Hematopoietic multipotent progenitor cell treated with erythropoietin and hydrocortisone succinate and interleukin-3 and kit ligand, for 6 days (in vitro differentiated cells): ENCODE measurements at regions not wholly inside any gene's neighbourhood (a gene's known extent, or its start where the extent isn't known, plus 50 kb on each side); places are given as distances from the start of the nearest gene placed in this dataset.
"Not testable (repeated sequence)": the region's sequence is repeated elsewhere in the genome, so short reads cannot be mapped to it uniquely, and the experiment has no call there.

Experiments
- DNase-seq: peaks from one replicate; pipeline ENCODE4 v3.0.0-alpha.2; 2015

DNA sequence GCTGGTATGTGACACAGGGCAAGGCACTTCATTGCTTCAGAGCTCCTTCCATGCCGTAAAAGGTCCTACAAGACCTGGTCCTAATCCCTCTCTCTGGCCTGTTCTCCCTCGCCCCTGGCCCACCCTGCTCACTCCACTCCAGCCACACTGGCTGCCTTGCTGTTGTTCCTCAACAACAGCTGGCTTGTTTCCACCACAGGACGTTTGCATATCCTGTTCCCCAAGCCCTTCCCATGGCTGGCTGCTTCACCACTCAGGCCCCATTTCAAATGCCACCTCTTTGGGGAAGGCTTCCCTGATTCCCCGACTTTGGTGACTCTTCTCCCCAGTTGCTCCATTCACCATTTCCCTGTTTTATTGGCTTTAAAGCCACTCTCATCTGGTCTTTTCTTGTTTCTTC is 129.1 kb upstream of the ALDH3B2 start:
- not testable (repeated sequence) for DNase-seq

DNA sequence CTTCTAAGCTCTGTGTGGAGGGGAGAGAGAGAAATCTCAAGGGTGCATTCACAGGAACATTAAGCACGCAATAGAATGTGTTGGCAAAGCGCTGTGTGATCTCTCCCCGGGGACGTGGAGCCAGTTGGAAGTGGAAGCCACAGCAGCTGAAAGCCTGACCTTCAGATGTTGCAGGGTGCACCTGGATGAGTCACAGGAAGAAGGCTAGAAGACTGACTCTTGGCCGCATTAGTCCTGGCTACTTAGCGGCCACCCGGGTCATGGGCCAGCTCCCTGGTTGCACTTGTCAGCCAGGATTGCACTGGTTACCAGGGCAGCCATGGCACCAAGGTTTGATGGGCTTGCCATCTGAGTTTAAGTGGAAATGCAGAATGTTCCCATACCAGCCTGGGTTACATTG is 128.6 kb upstream of the ALDH3B2 start:
- DNase-seq = not testable (repeated sequence)

DNA sequence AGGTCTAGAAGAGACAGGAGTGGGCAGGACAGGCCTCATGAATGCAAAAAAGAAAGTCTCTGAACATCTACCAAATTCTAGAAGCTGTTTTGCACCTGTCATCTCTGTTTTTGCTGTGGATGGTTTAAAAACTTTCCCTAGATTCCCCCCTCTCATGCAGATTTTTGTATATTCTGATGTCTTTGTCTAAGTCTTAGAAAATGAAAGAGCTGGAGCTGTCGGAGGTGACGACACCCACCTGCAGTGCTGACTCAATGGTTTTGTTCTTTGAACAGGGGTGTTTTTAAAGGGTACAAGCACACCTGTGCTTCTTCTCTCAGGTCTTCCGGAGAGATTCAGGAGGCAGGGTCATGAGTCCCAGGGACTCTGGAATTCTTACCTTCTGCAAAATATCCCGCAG is 128.2 kb upstream of the ALDH3B2 start:
- DNase-seq = not testable (repeated sequence)

GRCh38 chr11:67801397-67801796 is 127.0 kb upstream of the ALDH3B2 start:
- not testable (repeated sequence) for DNase-seq

- not testable (repeated sequence) for DNase-seq
Observed at GRCh38 chr11:67800591-67800990, 126.2 kb upstream of the ALDH3B2 start.

DNA sequence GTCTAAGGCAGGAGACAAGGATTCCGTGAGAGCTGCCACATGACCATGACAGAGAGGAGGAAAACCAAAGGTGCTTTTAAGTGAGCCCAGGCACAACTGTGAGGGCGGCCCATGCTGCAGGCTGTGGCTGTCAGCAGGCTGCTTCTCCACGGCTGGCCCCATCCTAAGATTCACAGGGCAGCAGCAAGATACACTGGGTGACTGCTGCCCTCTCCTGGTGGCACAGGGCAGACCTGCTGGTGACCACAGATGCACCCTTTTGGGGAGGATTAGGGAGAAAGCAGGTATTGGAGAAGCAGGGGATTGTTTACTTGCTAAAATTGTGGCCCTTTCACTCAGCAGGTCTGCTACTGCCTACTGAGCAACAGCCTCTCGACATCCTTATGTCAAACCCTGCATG is 125.4 kb upstream of the ALDH3B2 start:
- not testable (repeated sequence) for DNase-seq

DNA sequence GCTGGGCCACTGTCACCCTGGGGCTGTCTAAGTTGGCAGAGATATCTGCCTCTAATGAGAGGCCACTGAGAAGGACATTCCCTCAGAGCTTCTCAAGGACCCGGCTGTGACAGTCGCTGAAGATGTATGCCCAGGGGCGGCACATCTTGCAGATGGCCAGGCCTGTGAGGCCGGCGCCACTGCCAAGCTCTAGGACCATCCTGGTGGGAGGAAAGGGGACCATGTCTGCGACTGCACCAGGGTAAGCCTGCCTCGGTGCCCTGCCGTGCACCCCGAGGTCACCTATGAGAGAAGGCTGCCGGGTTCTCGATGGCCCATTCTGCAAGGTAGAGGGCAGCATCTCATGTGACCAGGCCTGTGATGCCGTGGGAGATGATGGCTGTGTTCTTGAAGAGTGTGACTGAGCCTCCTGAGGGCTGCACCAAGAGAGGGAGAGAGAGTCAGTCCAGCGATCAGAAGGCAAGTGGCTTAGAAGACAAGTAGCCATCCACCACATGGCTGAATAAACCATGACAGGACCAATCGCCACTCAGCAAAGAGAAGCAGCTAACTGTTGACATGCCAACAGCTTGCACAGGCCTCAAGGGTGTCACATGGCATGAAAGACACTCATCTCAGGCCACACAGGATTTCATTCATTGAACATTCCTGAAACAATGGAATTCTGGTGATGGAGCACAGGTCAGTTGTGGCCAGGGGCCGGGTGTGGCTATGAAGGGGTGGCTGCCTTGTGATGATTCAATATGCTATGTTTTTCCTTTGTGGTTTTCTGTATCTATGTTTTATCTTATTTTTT is 123.5 kb upstream of the ALDH3B2 start:
- not testable (repeated sequence) for DNase-seq

DNA sequence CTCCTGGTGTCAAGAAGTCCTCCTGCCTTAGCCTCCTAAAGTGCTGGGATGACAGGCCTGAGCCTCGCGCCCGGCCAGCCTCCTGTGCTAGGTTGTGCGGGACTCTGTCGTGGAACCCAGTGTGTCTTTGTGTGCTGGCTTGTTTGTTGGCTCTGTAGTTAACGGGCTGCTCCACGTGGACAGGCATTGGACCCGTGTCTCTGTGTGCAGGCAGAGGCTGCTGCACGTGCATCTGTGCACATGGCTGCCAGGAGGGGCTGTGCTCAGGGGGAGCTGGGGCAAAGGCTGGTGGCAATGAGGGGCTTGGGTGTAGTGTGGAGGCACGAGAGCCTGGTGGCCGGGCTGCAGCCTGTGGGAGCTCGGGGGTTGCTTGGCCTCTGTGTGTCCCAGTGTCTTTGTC is 121.3 kb upstream of the ALDH3B2 start:
- no peak for DNase-seq

- DNase-seq = not testable (repeated sequence)
Observed at GRCh38 chr11:67793750-67794149, 119.3 kb upstream of the ALDH3B2 start.

- DNase-seq = not testable (repeated sequence)
Observed at GRCh38 chr11:67792273-67792990, 118.0 kb upstream of the ALDH3B2 start.

GRCh38 chr11:67791598-67792170 is 117.3 kb upstream of the ALDH3B2 start:
- DNase-seq = not testable (repeated sequence)

DNA sequence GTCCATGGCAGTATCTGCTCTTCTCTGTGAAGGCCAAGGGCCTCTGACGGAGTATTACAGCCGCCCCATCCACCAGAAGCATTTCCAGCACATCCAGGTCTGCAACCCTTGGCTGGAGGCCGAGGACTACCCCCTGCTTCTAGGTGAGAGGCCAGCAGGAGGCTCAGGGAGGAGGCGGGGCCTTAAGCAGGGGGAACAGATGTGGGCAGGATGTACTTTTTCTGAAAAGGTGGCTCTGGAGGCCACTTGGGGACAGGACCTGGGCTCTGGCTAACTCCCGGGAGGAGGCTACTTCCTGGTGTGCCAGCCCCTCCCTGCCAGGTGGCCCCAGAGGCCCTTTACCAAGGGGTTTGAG is 113.9 kb upstream of the ALDH3B2 start:
- DNase-seq = not testable (repeated sequence)

DNA sequence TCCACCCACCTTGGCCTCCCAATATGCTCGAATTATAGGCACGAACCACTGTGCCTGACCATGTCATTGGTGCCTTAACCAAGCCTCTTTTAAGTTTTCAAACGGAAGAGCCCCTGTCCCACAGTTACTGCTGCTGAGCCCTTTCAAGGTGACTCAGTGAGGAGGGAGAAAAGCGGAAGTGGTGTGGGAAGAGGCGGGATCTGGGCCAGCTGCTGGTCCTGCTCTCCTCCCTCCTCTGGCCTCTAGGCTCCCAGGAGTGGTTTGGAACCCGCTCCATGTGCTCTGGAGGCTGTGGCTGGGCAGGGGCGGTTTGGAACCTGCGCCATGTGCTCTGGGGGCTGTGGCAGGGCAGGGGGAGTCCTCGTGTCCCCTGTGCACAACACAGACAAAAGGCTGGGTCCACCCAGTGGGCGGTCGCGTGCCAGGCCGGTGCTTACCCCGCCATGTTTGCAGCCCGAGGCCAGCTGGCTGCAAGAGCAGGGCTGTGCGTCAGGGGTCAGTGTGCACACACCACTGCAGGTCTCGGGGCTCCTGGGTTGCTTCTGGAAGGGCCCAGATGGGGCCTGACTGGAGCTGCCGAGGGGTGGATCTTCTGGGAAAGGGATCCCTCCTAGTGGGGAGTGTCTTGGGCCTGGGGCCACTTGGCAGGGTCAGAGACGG is 113.4 kb upstream of the ALDH3B2 start:
- not testable (repeated sequence) for DNase-seq

- DNase-seq = not testable (repeated sequence)
Observed at GRCh38 chr11:67781967-67782366, 107.5 kb upstream of the ALDH3B2 start.

GRCh38 chr11:67781506-67781905 is 107.1 kb upstream of the ALDH3B2 start:
- DNase-seq = not testable (repeated sequence)

DNA sequence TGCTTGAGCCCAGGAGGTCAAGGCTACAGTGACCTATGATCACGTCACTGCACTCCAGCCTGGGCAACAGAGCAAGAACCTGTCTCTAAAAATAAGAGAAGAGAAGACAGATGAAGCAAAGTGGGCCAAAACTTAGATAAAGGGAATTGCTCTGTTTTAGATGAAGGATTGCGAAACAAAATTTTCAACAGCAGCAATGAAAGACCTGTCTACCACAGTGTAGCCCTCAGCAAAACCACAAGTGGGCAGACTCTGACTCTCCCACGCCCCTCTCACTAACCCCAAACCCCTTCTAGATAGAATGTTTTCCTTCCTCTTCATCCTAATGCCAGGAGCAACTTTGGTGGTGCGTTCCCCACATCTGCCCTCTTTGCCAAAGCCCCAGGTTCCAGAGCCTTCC is 105.6 kb upstream of the ALDH3B2 start:
- peak; percentile 38 for DNase-seq

DNA sequence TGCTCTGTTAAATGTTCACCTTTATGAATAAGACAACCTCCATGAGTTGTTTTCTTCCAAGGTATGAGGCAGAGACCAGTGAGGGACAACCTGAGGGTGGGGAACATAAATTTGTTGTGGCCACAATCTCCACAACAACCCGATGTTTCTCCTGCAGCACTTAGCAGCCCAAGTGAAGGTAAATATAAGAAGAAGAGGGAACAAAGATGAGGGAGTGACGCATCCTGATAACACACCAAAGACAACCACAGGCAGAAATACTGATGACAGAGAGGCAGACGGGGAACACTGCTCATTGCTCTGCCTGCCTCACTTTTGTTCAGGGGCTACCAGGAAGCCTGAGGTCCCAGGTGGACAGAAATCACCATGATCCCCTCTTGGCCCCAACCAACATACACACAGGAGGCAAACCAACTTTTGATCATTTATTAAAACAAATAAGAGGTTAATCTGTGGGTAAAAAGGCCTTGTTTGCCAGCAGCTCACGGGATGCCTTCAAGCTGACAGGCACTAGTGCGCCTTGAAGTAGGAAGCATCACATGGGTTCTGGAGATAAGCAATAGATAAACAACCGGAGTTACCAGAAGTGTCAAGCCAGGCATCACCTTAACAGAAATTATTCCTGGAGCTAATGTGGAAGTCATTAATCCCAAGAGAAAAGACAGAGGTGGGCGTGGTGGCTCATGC is 104.9 kb upstream of the ALDH3B2 start:
- DNase-seq = not testable (repeated sequence)

DNA sequence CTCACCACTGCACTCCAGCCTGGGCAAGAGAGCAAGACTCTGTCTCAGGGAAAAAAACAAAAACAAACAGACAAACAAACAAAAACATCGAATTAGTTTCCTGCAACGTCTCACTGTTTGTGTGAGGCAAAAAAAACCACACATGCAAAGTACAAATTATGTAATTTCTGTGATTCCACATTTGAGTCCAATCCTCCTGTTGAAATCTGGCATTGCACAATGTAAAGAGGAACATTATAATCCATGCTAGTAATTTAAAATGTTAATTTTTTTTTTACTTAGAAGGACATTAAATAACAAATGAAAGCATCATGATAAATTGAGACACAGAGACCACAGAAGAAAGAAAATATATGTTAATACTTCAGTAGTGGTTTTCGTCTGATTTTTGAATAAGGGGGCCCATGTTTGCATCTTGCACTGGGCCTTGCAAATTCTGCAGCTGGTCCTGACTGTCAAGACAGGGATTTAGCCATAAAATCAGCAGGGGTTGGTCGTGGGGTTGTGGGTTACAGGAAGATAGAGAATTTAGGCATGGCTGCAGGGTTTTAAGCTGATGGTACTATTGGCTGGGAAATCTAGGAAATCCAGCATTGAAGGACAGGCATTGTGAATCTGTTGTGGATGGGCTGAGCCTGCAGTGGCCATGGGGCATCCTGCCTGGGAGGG is 102.6 kb upstream of the ALDH3B2 start:
- no peak for DNase-seq

- DNase-seq = not testable (repeated sequence)
Observed at GRCh38 chr11:67774175-67774574, 99.8 kb upstream of the ALDH3B2 start.

DNA sequence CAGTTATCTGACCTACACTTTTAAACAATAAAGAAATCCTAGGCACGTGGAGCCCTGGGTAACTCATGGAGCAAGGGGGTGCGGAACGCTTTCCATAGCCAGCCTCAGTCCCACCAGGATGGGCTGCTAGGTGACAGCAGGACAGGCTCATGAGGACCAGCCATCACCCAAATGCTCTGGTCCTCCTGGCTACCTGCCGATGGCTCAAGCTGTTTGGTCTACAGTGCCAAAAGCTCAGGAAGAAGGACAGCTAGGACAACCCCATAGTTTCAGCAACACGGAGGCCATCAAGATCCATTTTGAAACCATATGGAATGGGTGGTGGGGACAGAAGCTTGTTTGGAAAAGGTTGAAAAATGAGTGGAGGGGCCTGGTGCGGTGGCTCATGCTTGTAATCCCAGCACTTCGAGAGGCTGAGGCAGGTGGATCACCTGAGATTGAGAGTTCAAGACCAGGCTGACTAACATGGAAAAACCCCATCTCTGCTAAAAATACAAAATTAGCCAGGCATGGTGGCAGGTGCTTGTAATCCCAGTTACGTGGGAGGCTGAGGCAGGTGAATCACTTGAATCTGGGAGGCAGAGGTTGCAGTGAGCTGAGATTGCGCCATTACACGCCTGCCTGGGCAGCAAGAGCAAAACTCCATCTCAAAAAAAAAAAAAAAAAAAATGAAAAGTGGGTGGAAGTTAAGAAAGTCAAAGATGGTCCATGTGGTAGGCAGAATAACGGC is 93.7 kb upstream of the ALDH3B2 start:
- DNase-seq = not testable (repeated sequence)

DNA sequence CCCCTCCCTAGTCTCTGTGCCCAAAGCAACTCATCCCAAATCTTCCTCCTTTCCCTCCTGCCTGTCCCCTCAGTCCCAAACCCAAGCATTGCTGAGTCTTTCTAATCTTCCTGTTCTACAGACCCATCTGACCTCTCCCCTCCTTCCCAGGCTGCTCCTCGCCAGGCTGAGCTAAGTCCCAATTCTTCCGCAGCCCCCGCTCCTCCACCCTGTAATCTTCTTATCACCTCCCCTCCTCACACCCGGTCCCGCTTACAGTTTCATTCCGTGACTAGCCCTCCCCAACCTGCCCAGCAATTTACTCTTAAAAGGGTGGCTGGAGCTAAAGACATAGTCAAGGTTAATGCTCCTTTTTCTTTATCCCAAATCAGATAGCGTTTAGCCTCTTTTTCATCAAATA is 86.8 kb upstream of the ALDH3B2 start:
- DNase-seq = not testable (repeated sequence)
